ENCODE measurements at regions not wholly inside any gene's neighbourhood (a gene's known extent, or its start where the extent isn't known, plus 50 kb on each side); places are given as distances from the start of the nearest gene placed in this dataset.

GRCh38 chr2:101533561-101534148 is 58.7 kb upstream of the RFX8 start:
- TF ChIP-seq POLR2A (IDR thresholded peaks at IDR 0.05) (no peak), CTCF (IDR thresholded peaks at IDR 0.05) (no peak)
